HG02943 (cell line): ENCODE measurements at regions not wholly inside any gene's neighbourhood (a gene's known extent, or its start where the extent isn't known, plus 50 kb on each side); places are given as distances from the start of the nearest gene placed in this dataset.

Source experiments
- ATAC-seq: cut with Tn5 transposase; IDR thresholded peaks from one replicate; pipeline ENCODE4 v1.9.1; 2021; ENCODE audit warnings: mild to moderate bottlenecking, low read depth, moderate library complexity; ENCODE audit not compliant: unreplicated experiment

DNA sequence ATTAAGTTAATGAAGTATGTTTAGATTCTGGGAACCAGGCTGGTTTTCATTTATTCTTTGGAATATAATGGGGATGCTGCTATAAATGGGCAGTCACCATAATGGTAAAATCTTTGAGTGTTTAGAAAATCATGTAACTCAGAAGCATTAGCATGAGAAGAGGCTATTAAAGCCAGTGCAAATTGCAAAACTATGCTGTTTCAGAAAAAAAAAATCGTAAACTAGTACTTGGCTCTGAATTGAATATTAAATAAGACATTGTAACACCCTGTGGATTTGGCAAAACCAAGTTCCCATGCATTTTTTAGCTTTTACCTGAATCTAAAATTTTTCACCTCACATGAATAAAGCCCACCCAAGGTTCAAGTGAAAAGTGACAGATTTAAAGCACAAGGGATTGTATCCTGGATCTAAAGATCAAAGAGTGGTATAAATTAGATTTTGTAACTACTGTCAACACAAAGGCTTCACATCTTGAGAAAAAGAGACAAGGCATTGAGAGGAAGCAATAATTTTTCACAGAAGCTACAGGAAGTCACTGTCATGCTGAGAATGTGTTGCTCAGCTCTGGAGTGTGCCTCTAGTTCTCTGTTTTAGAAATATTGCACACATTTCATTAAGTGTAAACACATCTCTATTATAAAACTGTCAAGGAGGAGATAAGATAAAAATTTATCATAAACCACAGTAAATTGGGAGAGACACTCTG, 142.2 kb downstream of the ABCA8 start:
- no peak for ATAC-seq

DNA sequence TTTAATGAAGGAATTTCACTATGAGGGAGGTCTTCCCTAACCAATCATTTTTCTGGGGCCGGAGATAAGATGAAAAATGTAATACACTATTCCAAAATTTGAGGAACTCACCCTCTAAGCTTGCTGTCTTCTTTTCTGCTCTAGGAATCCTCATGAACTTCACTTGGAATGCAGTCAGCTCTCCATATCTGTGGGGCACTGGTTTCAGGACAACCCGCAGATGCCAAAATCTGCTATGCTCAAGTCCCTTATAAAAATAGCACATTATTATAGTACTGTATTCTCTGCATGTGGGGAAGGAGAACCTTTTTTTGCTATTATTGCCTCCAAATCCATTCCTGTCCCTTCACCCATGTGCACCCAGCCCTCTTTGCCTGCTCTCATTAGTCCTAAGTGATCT, 146.0 kb downstream of the ABCA8 start:
- no peak for ATAC-seq

DNA sequence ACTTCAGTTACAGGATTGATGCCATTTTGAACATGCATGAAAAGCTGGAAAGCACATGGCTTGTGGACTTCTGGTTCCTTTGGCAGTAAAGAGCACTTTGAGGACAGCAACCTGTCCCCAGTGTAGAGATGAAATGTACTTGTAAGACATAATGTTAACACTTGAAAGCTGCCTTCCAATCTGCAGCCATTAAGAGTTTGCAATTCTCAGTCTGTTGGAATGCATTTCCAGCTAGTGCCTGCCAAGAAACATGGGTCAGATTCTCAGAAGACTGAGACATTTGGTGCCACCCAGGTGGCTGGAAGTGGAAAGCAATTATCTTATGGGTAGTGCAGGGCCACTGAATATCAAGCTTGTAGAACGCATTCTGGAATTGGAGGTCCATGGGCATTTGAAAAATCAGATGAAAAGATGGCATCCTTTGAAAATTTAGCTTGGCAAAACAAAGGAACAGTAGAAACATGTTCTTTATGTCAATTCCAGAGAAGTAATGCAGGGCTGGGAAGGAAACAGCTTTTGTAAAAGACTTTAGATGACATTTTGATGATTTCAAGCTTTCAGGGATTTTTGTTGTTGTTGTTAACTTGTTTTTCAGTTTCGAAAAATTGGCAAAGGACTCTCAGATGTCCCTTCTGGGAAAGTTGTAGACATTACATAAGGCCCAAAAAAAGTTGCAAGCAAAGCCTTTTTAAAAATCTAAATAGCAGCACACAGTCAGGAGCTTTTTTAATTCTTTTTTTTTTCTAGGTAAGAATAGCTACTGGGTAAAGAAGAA, 147.0 kb downstream of the ABCA8 start:
- no peak for ATAC-seq

DNA sequence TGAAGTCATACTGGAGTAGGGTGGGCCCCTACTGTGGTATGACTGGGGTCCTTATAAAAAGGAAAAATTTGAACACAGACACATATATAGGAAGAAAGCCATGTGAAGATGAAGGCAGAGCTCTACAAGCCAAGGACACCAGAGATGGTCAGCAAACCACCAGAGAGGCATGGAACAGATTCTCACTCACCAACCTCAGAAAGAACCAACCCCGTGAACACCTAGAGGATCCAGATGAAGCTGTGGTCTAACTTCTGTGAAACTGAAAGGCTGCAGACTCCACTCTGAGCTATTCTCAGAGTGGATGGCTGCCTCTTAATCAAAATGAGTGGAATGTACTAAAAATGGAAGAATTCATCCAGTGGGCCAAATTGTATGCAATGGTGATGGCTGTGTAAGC, 149.6 kb downstream of the ABCA8 start:
- no peak for ATAC-seq

DNA sequence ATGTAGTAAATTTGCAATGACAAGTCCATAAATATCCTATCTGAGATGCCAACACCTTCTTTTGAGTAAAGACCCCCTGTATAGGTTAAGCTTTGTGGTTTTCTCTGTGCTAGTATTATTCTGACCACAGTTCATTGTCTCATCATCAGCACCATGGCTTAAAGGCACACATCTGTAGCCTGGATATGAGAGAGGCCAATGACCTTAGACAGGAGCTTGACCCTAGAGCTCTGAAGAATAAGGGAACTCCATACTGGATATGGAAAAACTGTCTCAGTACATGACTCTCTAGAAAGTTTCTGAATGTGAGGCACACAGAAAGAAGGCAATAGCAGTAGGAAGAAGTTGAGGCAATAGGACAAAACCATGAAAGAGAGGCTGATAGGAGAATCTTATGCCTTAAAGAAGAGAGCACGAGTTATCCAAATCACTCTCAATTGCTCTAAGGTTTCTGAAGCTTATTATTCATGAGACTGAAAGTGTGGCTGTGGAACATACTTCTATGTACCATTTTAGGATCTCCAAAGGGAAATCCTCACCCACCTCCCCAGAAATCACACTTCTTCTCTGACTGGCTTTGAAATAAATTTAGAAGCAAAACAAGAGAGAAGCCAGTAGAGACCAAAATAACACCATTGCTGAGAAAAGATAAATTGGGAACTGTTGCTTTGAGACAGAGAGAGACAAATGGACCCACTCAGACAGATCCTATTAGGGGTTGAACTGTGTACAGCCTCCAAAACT, 150.2 kb downstream of the ABCA8 start:
- ATAC-seq, result no peak

DNA sequence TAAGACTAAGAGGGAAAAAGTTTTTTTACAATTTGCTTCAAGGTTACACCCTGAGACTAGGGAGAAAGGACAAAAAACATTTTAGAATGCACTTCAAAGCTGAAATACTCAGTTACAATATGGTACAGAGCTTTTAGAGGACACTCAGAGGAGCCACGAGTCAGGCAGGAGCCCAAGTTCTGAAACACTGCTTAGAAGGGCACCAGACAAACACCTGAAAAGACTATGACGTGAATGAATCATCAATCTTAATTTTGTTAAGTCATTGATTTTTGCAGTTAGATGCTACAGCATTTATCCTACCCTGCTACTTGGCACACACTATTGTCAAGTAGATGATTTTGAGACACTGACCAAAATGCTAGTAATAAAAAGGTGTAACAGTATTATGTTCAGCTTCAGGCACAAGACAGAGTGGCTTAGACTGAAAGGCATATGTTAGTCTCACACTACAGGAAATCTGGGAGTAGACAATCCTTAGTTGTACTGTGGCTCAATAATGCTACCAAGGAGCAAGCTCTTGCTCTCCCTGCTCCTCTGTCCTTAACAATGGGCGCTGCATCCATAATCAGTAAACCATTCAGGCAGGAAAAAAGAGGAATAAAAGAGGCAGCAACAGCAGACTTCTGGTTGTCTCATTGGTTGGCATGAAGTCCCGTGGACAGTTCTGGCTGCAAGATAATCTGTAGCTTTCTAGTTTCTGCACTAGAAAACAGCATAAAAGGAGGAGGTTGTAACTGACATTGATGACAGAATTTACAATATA, 151.8 kb downstream of the ABCA8 start:
- no peak for ATAC-seq

DNA sequence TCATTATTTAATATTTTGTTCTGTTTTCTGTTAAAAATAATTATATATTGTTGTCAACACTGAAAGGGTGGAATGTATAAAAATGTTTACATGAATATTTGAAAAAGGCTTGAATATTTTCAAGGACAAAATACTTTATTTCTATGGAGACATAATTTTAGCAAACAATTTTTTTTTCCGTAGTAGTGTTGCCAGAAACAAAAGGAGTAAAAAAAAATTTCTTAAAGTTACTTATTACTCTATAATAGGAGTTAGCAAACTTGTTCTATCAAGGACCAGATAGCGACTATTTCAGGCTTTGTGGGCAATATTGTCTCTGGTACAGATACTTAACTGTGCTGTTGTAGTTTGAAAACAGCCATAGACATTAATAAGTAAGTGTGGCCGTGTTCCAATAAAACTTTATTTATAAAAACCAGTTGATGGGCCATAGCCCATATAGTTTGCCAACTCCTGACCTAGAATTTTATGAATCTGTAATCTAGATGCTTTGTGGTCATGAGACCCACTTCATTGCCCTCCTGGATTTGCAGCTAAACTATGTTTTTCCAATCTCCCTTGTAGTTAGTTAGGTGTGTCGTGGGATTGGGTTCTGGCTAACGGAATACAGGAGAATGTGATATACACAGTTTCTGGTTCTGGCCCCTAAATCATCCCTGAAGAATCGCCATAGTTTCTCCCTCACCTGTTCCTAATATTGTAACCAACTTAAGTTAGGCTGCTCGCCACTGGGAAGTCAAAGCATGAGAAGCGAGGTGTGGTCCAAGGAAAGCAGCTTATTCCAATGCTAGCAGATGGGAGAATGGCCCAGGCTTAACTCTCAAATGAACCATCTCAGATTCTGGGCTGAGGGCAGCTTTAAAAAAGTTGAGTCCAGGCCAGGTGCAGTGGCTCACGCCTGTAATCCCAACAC, 153.6 kb downstream of the ABCA8 start:
- no peak for ATAC-seq

DNA sequence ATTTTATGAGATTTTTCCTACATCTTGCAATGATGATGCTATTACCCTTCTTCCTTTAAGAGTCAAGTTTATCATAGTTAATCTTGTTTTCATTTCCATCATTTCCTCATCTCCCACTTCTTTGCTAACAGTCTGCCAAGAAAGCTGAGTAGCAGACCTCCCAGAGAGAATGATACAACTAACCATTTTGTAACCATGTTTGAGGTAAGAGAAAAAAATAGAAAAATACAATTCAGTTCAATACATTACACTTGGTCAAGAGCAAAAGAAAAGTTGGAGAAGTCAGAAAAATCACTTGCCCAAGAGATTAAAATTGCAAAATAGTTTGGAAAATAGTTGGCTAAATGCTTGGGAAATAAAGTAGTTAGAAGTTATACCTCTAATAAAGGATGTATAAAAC, 154.4 kb downstream of the ABCA8 start:
- no peak for ATAC-seq

DNA sequence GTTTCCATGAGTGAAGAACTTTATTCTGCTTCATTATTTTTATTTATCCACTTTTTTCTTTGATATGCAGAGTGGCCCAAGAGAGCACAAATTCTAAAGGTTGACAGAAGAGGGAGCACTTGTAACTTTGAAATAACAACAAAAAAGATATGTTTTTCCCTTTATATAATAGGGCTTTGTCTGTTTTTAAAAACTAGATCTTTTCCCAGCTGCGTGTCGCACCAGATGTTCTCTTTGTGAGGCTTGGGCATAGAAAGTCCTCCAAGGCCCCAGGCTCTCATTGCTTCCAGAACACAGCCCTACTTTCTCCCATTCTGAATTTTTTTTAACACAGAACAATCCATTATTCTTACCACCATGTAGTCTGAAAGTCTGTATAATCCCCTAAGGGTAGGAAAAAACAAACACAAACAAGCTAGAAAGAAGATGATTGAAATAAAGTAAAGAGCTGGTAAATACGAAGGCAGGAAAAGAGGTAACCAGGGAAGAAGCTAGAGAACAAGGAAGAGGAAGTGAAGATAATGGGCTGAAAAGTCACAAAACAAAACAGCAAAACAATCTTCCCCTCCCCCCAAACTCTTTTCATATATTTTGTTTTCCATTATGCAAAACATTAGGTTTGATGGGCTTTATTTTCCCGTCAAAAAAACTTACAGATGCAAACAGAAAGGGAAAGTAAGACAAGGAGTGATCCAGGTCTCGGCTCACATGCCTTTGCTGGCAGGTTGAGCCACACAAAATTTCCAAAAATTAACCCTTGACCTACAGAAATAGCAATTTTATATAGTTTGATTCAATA, 160.4 kb downstream of the ABCA8 start:
- no peak for ATAC-seq

DNA sequence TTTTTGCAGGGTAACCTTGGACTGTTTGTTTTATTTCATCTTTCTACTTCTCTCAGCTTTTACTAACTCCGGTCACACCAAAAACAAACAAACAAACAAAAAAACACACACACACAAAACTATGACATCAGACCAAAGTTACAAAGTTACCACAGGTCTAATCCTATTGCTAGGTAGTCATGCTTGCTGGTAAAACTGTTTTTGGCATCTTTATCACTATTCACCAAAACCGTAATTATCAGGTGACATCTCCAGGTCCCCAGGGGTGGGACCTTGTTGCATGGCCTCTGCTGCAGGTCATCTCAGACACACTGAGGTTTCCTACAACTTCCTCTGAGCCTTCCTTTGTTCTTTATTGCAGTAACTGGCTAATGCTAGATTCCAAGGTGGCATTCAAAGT, 162.3 kb downstream of the ABCA8 start:
- ATAC-seq, result no peak

DNA sequence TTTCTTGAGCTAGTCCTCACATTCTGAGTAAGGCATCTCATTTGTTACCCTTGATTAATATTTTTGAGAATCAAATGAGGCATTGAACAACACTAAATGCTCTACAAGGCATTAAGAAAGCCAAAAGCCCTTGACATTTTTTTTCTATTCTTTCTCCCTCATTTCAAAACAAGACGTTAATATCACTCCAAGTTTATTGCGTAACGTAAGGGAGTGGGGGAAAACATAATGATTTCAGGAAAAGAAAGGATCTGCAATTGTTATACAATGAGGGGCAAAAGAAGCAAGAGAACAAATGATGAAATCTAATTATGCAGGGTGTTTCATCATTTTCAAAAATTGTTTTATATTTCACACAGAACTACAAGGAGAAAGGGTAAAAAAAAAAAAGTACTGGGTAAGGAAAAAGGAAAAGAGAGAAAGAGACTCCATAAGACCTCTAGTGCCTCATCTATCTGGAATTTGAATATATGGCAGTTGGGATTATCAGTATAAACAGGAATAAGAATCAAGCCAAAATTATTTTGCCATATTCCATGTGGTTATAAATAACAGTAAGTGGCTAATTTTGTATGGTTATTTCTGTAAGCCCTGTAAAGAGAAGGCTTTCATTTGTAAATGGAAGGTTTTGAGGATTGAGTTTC, 163.0 kb downstream of the ABCA8 start:
- no peak for ATAC-seq

DNA sequence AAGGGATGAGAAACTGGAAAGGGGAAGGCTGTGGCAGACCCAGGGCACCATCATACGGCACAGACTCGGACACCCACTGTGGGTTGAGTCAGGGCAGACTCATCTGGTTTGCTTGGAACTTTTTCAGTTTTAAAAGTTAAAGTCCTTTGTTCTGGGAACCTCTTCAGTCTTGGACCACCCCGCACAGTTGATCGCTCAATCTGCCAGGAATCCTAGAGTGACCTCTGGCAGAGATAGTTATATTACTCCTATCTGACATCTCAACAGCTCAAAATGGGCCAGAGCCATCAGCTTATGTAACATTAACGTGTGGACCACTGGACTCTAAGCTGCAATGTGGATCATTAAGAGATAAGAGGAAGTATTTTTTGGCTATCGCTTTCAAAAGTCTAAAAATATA, 164.3 kb downstream of the ABCA8 start:
- no peak for ATAC-seq

DNA sequence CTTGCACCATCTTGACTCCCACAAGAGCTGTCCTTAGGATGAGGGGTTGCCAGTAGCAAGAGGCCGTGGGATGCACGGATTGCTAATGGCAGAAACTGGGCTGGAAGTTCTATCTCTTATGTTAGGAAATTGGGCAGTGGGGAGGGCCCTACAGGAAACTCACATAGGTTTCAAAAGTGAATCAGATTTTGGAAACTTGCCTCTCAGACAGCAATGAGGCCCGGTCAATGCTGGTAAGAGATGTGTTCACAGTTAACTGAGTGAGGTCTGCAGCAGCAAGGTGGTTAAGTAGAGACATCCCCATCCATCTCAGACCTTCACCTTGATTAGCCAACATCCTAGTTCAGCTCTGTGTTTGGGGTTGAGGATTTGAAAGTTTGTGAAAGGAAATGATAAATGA, 164.7 kb downstream of the ABCA8 start:
- ATAC-seq, result no peak

DNA sequence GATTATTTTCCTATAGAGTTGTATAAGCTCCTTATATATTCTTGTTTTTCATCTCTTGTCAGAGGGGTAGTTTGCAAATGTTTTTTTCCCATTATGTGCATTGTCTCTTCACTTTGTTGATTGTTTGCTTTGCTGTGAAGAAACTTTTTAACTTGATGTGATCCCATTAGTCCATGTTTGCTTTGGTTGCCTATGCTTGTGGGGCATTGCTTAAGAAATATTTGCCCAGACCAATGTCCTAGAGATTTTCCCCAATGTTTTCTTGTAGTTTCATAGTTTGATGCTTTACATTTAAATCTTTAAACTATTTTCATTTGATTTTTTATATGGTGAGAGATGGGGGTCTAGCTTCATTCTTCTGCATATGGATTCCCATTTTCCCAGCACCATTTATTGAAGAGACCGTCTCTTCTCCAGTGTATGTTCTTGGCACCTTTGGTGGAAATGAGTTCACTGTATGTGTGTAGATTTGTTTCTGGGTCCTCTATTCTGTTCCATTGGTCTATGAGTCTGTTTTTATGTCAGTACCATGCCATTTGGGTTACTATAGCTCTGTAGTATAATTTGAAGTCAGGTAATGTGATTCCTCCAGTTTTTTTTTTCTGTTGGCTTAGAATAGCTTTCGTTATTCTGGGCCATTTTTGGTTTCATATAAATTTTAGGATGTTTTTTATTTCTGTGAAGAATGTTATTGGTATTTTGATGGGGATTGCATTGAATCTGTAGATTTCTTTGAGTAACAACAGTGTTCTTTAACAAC, 165.8 kb downstream of the ABCA8 start:
- no peak for ATAC-seq

DNA sequence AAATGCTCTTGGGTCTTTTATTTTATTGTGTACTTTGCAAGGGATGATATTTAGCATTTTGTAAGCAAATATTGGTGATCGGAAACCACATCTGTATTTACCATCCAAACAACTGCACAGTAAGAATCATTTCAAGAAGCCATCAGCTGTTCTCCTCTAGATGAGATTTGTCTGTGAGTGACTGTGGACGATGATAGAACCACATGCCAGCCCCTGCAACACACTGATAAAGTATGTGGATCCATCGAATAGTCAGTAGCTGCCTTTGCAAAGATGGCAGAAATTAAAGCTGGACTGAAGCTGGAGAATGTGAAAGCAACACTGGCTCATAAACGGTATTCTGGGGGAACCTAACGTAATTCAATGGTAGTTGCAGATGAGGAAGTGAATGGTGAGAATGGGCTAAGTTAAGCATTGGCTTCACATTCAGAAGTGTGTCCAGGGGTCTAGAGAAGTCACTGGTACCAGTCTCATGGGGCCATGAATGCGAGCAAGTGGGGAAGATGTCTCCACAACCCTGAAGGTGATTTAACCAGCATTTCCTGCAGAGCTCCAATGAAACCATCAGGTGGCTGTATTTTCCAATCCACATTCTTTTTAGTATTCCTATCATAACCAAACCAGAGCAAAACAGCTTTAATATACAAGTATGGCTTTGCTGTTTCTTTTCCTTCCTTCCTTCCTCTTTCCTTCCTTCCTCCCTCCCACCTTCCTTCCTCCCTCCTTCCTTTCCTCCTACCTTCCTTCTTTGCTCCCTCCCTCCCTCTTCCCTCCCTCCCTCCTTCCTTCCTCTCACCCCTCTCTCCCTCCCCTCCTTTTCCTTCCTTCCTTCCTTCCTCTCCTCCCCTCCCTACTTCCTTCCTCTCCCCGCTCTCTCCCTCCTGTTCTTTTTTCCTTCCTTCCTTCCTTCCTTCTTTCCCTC, 169.4 kb downstream of the ABCA8 start:
- ATAC-seq, result no peak

DNA sequence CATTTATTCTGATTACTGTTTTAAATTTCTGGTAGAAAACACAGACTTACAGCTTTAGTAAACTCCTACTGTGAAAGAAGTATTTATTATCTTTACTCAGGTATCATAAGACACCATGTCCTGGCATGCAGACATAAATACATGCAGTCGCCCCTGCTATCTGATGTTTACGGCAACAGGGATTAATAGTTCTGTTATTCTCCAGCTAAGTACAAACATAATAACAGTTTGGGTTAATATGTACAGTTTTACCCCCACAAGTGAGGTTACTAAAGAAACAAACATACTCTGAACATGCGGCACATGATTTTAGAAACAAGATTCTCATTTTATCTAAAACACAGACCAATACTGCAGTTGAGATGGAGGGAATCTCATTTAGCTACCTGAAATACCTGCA, 170.8 kb downstream of the ABCA8 start:
- ATAC-seq, result no peak

DNA sequence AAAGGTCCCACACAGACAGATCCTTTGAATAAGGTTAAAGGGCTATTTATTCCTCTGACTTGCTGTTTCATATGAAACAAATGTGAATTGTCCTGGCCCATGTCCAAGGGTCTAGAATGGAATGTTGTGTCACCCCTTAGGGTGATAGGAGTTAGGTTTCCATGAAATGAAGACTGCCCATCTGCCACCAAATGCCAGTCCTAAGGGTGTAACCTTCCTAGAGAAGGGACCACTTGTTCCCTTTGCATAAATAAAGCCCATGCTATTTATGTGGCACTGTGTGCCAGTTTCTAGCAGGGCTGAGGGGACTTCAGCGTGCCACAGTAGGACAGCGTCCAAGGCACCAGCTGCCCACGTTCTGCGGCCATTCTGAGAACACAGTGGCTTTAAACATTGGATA, 171.3 kb downstream of the ABCA8 start:
- ATAC-seq, result no peak
